Fibroblast of gingiva (primary cell): ENCODE measurements at regions not wholly inside any gene's neighbourhood (a gene's known extent, or its start where the extent isn't known, plus 50 kb on each side); places are given as distances from the start of the nearest gene placed in this dataset.
"Not testable (repeated sequence)": the region's sequence is repeated elsewhere in the genome, so short reads cannot be mapped to it uniquely, and the experiment has no call there.

Source experiments
- DNase-seq: peaks from one replicate; pipeline ENCODE4 v3.0.0-alpha.2; 2011; ENCODE audit warnings: low read depth

DNA sequence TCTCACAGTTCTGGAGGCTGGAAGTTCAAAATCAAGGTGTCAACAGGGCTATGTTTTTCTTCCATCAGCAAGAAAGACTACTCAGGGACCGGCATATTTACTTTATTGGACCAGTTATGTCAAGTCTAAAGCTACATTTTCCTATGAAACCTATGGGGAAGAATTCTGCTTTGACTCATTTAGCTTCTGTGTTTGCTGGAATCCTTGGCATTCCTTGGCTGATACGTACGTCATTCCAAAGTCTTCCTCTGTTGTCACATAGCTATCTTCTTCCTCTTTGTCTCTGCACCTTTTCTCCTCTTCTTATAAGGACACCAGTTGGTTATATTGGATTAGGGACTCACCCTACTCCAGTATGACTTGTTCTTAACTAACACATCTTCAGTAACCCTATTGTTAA lies 137.4 kb upstream of the FBXO11 start:
- no peak for DNase-seq

DNA sequence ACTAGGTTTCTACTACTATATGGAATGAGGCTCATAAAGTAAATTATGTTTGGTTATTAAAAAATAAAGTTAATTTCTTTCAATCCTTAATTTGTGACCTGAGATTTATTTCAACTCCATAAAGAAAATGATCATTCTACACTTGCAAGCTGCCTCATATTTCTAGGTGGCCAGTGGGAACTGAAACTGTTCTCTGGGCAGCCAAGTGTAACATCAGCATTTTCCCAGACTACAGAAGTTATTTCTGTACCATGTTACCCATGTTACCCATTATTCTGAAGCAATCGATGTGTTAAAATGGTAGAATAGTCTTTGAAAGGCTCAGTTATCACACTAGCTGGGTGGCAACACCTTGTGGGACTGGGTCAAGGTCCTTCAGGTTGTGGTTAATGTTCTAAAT lies 139.3 kb upstream of the FBXO11 start:
- no peak for DNase-seq

GRCh38 chr2:48048476-48049171 lies 142.3 kb upstream of the FBXO11 start:
- peak; percentile 4 for DNase-seq

DNA sequence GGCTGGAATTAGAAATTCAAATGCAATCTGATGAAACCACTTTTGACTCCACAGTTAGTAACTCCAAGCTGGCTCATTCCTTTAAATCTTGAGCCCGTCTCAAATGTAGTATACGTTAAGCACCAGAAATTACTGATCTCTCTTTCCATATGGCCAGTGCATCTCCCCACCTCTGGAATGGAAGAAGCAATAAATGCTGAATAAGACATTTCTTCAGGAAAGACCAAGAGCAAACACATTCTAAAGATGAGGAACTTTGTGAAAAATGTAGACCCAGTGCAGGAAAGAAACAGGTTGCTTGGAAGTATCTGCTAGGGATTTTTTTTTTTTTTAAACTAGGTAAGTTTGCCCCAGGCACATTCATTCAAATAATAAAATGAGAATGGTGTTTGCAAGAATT lies 143.1 kb upstream of the FBXO11 start:
- no peak for DNase-seq

DNA sequence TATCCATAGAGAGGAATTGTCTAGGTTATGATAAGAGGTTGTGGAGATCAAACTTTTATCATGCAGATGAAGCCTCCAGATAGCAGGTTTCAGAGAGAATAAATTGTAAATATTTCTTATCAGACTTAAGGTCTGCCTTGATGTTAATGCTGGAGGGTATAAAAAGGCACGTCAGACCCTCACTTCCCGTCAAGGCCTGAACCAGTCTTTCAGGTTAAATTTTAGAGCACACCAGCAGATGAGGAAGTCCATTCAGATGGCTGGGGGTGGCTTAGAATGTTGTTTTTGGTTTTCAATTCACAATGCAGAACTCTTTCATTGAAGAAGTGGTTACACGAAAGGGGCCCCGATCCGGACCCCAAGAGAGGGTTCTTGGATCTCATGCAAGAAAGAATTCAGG lies 144.4 kb upstream of the FBXO11 start:
- no peak for DNase-seq

DNA sequence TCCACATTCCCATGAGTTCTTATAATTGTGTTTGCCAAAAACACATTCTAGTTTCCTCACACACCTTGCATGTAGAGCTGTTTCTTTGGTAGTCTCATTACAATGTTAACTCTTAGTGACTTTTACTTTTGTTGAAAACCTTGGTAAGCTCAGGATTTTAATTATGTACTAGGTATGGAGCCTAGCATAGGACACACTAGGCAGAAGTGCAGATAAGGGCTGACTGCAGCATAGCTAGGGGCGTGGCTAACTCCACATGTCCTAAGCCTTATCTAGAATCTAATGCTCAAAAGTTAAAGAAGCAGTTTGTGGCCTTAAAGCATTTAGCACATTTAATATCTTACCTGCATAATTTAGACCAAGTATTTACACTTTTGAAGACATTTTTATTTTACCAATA lies 153.7 kb upstream of the FBXO11 start:
- DNase-seq = no peak

GRCh38 chr2:48061656-48062055 lies 155.4 kb upstream of the FBXO11 start:
- DNase-seq = not testable (repeated sequence)

DNA sequence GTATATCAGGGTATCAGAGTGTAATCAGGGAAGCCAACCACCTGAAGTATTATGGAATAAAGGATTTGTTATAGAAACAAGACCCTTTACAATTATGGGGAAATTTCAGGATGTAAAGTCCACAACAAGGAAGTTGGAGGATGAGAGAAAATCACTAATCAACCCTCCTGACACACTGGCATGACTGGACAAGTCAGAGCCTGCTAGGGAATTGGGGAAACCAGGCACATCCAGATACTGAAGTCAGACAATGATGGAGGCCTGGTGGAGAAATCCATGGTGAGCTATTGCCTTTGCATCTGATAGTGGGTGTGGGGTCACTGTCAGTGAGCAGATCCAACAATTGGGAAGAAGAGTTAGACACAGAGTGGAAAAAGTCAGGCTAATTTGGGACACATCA lies 158.8 kb upstream of the FBXO11 start:
- no peak for DNase-seq

DNA sequence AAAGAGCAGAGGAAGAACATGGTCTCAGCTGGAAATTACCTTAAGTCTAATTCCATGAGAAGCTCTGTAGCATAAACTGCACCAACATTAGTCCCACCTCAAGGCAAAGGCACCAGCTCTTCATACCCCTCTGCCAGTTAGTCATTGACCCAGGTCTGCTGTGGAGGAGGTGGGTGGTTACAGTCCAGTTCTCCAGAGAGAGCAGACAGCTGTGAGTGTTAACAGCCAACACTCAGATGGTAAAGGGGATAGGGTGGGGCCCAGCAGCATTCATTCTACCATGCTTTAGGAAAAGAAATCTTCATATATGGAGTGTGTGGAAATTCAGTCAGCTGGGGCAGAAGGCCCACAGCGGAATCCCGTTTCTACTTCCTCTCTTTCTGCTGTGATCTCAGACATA lies 159.7 kb upstream of the FBXO11 start:
- no peak for DNase-seq

- DNase-seq = no peak
Observed at GRCh38 chr2:48069769-48070168, 163.5 kb upstream of the FBXO11 start.

DNA sequence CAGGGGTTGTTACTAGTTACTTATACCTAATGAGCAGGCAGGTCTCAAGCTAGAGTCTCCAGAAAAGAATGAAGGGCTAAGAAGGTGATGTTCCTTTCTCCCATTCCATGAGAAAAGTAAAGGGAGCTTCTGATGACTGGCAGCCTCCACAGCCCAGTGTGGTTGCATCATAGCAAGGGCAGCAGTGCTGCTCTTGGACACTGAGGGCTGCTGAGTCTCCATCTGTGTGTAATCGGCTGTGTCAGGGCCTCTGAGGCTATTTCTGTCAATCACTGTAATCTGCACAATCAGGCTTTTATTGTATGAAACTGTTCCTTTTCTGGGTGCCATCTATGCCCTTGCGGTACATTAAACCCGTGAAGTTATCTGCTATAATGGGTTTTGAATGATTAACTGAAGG lies 164.1 kb upstream of the FBXO11 start:
- DNase-seq = no peak

- no peak for DNase-seq
Observed at GRCh38 chr2:48072583-48072982, 166.3 kb upstream of the FBXO11 start.

DNA sequence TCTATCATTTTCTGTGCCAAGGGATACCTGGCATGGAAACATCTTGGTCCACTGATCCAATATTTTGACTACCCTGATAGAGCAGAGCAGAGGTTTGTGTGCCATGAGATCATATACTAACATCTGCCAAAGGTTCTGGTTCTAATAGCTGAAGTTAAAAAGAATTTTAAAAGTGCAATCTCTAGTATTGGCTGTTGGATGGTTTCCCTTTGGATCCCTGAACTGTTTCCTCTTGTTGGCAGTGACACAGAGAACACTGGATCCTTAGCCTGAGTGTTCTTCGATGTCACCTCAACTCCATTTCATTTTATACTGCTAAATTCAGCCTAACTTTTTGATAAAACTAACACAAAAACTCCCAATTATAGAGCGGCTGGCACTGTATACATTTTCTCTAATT lies 169.3 kb upstream of the FBXO11 start:
- no peak for DNase-seq

DNA sequence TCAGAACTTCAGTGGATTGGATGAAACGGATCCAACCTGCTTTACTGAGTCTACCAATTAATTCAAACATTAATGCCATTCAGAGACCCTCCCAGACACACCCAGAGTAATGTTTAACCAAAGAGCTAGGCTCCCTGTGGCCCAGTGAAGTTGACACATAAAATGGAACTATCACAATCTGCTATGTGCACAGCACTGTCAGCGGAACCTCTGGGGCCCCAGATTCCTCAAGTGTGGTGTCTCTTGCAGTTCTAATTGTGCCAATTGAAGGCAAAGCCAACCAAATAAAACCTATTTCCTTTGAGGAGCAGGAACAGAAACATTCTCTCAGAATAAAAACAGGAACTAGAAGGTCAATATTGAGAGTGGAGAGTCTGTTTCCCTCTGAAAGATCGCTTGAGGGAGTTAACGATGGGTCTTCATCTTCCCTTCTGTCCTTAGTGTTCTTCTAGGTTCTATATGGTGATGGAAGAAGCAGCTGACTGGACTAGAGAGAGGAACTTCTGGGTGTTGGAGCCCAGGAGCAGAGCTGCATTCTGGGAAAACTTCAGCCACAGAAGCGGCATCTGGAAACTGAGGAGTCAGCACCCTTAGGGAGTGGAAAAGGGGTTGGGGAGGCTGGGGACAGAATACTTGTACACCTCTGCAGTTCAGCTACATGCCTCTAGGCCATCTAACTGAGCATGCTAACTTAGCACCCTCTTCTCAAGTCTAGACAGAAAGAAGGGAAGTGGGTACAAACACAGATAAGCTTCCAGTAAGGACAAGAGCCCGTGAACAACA lies 174.4 kb upstream of the FBXO11 start:
- no peak for DNase-seq

GRCh38 chr2:48081317-48081628 lies 175.0 kb upstream of the FBXO11 start:
- DNase-seq = no peak

- no peak for DNase-seq
Observed at GRCh38 chr2:48085888-48086287, 179.6 kb upstream of the FBXO11 start.

- no peak for DNase-seq
Observed at GRCh38 chr2:48088994-48089393, 182.7 kb upstream of the FBXO11 start.

DNA sequence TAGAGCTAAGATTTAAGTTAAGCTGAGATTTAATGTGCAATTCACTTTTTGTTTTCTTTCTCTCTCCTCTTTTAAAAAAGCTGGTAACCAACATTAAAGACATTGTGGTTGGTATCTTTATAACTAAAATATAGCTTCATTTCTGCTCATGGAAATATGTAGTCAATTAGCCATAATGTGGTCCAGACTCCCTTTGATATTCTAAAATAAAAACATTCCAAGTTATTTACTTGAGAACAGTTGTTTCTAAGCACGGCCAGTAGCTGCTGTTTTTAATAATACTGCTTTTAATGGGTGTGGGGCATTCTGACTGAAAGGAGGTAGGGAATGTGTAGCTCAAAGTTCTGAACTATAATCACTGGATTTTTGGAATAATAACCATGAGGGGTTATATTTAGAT lies 183.3 kb upstream of the FBXO11 start:
- peak; percentile 9 for DNase-seq

DNA sequence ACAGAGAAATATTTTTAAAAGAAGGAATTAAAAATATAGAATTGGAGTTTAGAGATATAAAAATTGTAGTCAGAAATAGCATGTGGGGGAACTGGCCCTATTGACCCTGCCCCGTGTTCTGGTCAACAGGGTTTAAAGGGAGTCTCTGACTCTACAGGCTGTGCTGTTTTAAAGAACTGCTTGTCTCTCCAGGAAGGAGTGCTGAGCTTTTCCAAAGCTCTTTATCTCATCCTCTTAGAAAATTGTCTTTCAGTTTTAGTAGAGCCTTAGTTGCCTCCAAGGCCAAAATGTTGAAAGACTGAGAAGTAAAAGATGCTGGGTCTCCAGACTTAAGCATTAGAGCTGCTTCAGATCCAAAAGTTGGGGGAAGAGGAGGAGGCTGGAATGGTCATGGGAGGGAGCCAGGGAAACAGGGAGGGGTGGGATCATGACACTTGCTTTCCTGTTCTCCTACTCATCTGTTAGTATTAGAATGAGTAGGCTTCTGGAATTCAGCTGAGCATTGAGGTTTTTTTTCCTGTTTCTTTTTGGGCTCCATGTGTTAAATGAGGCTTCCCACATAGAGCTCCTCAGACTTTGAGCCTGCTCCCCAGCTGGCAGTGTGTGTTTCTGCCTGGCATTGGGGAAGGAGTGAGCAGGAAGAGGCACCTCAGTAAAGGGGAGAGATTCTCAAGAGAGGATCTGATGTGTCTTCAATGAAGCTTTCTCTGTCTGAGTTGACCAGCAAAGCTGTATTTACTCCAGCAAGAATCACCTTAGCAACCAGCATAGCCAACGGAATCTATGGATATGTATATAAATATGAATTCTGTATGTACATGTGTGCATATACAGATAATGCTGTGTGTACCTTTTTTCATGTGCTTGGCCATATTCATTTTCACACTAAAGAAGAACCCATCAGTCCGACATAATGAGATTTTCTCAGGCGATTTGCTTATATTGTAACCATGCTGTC lies 186.8 kb upstream of the FBXO11 start:
- DNase-seq = no peak

DNA sequence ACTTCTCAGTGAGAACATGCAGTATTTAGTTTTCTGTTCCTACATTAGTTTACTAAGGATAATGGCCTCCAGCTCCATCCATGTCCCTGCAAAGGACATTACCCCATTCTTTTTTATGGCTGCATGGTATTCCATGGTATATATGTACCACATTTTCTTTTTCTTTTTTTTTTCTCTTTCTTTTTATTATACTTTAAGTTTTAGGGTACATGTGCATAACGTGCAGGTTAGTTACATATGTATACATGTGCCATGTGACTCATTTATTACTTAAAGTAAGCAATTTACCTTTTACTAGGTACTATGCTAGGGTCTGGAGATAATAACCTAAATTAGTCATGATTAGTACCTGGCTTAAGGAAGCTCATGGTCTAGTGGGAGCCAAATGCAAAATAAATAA lies 190.5 kb upstream of the FBXO11 start:
- DNase-seq = not testable (repeated sequence)

DNA sequence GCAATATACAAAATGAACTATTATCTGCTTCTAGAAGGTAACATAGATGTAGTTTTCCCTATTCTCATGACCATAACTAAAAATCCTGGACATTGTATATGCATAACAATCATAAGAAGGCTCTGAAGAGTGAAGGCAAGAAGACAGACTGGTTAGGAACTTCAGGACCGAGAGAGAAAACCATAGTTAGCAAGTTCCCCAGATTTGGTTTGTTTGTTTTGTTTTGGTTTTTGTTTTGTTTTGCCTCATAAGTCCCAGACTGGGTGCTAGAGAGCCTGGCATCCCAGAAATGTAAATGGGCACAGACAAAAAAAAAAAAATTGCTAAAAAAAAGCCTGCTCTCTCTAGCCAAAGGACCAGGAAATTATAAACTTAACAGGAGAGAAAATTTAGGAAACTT lies 192.2 kb upstream of the FBXO11 start:
- DNase-seq = no peak

GRCh38 chr2:48104418-48104817 lies 198.1 kb upstream of the FBXO11 start:
- DNase-seq = no peak

GRCh38 chr2:48105848-48106247 lies 199.6 kb upstream of the FBXO11 start:
- DNase-seq = no peak
